ENCODE measurements at regions not wholly inside any gene's neighbourhood (a gene's known extent, or its start where the extent isn't known, plus 50 kb on each side); places are given as distances from the start of the nearest gene placed in this dataset.

DNA sequence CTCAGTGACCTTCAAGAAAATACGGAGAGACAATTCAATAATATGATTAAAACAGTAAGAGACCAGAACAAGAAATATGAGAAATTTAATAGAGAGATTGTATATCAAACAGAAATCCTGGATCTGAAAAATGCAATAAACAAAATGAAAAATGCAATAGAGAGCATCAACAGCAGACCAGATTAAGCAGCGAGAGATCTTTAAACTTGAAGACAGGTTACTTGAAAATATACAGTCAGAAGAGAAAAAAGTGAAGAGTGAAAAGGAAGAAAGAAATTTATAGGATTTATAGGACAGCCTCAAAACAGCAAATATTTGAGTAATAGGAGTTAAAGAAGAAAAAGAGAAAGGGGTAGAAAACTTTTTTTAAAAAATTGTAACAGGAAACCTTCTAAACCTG, 813.9 kb upstream of the GRM7 start:
- H3K4me3 ChIP-seq (ENCODE audit: insufficient read depth, low read depth, low read length) = no peak overlapping the region
- H3K9me3 ChIP-seq (ENCODE audit: insufficient read depth, low read depth, low read length) = peaks cover 3% of the 10 kb centered on the region
- DNase-seq (ENCODE audit: low read depth) (no peak), FAIRE-seq (no peak)
- Mint-ChIP-seq H3K4me3 (ENCODE audit: unreplicated experiment) (no peak overlapping the region), H3K27me3 (ENCODE audit: low read depth, unreplicated experiment) (no peaks in the 10 kb centered on the region), H3K4me1 (ENCODE audit: low read depth, unreplicated experiment) (no peaks in the 10 kb centered on the region), H3K36me3 (ENCODE audit: low read depth, unreplicated experiment) (no peaks in the 10 kb centered on the region), H3K9me3 (ENCODE audit: unreplicated experiment) (peaks cover 16% of the 10 kb centered on the region), H3K27ac (ENCODE audit: unreplicated experiment) (no peak overlapping the region)
- TF ChIP-seq, protein P1, sequence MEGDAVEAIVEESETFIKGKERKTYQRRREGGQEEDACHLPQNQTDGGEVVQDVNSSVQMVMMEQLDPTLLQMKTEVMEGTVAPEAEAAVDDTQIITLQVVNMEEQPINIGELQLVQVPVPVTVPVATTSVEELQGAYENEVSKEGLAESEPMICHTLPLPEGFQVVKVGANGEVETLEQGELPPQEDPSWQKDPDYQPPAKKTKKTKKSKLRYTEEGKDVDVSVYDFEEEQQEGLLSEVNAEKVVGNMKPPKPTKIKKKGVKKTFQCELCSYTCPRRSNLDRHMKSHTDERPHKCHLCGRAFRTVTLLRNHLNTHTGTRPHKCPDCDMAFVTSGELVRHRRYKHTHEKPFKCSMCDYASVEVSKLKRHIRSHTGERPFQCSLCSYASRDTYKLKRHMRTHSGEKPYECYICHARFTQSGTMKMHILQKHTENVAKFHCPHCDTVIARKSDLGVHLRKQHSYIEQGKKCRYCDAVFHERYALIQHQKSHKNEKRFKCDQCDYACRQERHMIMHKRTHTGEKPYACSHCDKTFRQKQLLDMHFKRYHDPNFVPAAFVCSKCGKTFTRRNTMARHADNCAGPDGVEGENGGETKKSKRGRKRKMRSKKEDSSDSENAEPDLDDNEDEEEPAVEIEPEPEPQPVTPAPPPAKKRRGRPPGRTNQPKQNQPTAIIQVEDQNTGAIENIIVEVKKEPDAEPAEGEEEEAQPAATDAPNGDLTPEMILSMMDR (IDR thresholded peaks at IDR 0.05; ENCODE audit: insufficient read depth, low read depth, low read length) = no peak
- no peak for TF ChIP-seq EZH2 (IDR thresholded peaks at IDR 0.05; ENCODE audit: insufficient read depth, low read length)
- no peak overlapping the region for H3K9ac ChIP-seq (ENCODE audit: low read length)
- H3K4me1 ChIP-seq (ENCODE audit: insufficient read depth, low read length) = no peaks in the 10 kb centered on the region
- H3K79me2 ChIP-seq (ENCODE audit: insufficient read depth, low read length) = no peaks in the 10 kb centered on the region
- no peak overlapping the region for H3K4me2 ChIP-seq (ENCODE audit: low read length)
- H3K27ac ChIP-seq (ENCODE audit: low read depth, low read length) = no peak overlapping the region
- no peak overlapping the region for H2AFZ ChIP-seq (ENCODE audit: low read depth, low read length)
- no peaks in the 10 kb centered on the region for H3K36me3 ChIP-seq (ENCODE audit: insufficient read depth, low read length)
- no peaks in the 10 kb centered on the region for H3K27me3 ChIP-seq (ENCODE audit: insufficient read depth, low read length)
- no peaks in the 10 kb centered on the region for H4K20me1 ChIP-seq (ENCODE audit: insufficient read depth, low read length)

DNA sequence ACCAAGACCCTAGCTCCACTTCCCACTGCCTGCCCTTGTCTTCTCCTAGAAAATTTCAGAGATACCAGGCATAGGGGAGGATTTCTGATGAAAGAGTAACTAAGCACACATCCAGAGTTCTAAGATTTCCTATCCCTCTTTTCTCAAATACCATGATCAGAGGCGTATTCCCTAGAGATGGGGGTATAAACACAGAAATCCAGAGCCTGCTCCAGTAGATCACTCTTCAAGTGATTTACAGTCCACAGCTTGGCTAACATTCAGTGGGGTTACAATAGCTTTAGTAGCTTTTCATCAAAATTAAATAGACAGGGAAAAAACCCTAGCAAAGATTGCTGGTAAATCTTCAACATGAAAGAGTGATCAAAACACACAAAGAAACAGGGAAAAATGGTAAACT, 800.7 kb upstream of the GRM7 start:
- no peaks in the 10 kb centered on the region for H3K4me1 ChIP-seq (ENCODE audit: insufficient read depth, low read length)
- H3K4me3 ChIP-seq (ENCODE audit: insufficient read depth, low read depth, low read length) = no peak overlapping the region
- H3K9ac ChIP-seq (ENCODE audit: low read length) = no peak overlapping the region
- FAIRE-seq = no peak
- no peak overlapping the region for H3K4me2 ChIP-seq (ENCODE audit: low read length)
- no peak overlapping the region for H3K27ac ChIP-seq (ENCODE audit: low read depth, low read length)
- H3K27me3 ChIP-seq (ENCODE audit: insufficient read depth, low read length) = no peaks in the 10 kb centered on the region
- no peak for DNase-seq (ENCODE audit: low read depth)
- no peaks in the 10 kb centered on the region for H3K36me3 ChIP-seq (ENCODE audit: insufficient read depth, low read length)
- H3K4me1 Mint-ChIP-seq (ENCODE audit: low read depth, unreplicated experiment) = no peaks in the 10 kb centered on the region
- H3K9me3 ChIP-seq (ENCODE audit: insufficient read depth, low read depth, low read length) = no peaks in the 10 kb centered on the region
- H3K27me3 Mint-ChIP-seq (ENCODE audit: low read depth, unreplicated experiment) = no peaks in the 10 kb centered on the region
- no peaks in the 10 kb centered on the region for H3K79me2 ChIP-seq (ENCODE audit: insufficient read depth, low read length)
- TF ChIP-seq, protein P1 (IDR thresholded peaks at IDR 0.05; ENCODE audit: insufficient read depth, low read depth, low read length) = no peak
- no peak for TF ChIP-seq EZH2 (IDR thresholded peaks at IDR 0.05; ENCODE audit: insufficient read depth, low read length)
- no peaks in the 10 kb centered on the region for H3K36me3 Mint-ChIP-seq (ENCODE audit: low read depth, unreplicated experiment)
- H3K9me3 Mint-ChIP-seq (ENCODE audit: unreplicated experiment) = no peaks in the 10 kb centered on the region
- no peak overlapping the region for H2AFZ ChIP-seq (ENCODE audit: low read depth, low read length)
- H4K20me1 ChIP-seq (ENCODE audit: insufficient read depth, low read length) = no peaks in the 10 kb centered on the region
- H3K27ac Mint-ChIP-seq (ENCODE audit: unreplicated experiment) = no peak overlapping the region
- H3K4me3 Mint-ChIP-seq (ENCODE audit: unreplicated experiment) = no peak overlapping the region

DNA sequence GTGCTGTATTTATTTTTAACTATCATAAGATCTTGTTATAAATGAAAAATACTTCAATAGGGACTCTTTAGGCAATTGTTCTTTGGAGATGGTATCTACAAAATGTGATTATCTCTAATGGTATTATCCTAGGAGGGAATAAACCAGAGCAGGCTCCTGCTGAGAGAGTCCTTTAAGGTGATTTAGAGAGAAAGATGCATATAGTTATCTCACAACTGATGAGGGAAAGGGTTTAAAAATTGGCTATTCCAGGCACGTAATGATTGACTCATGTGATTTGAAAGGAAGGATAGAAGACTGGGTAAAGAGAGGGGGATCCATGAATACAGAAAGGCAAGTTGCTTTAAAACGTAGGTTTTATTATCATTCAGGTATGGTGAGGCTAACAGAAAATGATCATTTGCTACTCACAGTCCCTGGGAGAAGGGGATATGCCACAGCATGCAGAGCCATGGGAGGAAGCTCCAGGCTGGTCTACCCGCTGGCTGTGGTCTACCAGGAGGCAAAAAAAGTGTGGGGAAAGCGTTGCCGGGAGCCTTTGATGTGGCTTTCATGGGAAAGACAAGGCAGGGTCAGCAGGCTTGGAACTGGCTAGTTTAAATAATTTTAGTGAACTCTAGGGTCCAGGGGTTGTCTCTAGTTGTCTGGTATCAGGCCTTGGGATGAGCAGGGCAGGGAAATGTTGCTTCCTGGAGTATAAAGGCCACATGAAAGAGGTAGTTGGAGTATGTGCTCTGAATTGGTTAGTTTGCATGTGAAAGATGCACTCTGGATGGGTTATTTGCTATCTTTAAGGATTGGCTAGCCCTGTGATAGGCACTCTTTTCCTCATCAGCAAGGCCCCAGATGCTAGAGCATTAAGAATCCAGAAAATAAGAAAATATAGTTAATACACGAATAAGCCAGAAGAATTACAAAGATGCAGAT, 798.4 kb upstream of the GRM7 start:
- Mint-ChIP-seq H3K27me3 (ENCODE audit: low read depth, unreplicated experiment) (no peaks in the 10 kb centered on the region), H3K36me3 (ENCODE audit: low read depth, unreplicated experiment) (no peaks in the 10 kb centered on the region), H3K9me3 (ENCODE audit: unreplicated experiment) (no peaks in the 10 kb centered on the region), H3K27ac (ENCODE audit: unreplicated experiment) (no peak overlapping the region), H3K4me3 (ENCODE audit: unreplicated experiment) (no peak overlapping the region), H3K4me1 (ENCODE audit: low read depth, unreplicated experiment) (no peaks in the 10 kb centered on the region)
- no peak for FAIRE-seq
- Histone ChIP-seq H3K9me3 (ENCODE audit: insufficient read depth, low read depth, low read length) (no peaks in the 10 kb centered on the region), H4K20me1 (ENCODE audit: insufficient read depth, low read length) (no peaks in the 10 kb centered on the region), H3K4me2 (ENCODE audit: low read length) (no peak overlapping the region), H3K4me3 (ENCODE audit: insufficient read depth, low read depth, low read length) (no peak overlapping the region), H3K9ac (ENCODE audit: low read length) (no peak overlapping the region), H3K36me3 (ENCODE audit: insufficient read depth, low read length) (no peaks in the 10 kb centered on the region), H3K4me1 (ENCODE audit: insufficient read depth, low read length) (no peaks in the 10 kb centered on the region), H2AFZ (ENCODE audit: low read depth, low read length) (no peak overlapping the region), H3K27me3 (ENCODE audit: insufficient read depth, low read length) (no peaks in the 10 kb centered on the region), H3K79me2 (ENCODE audit: insufficient read depth, low read length) (no peaks in the 10 kb centered on the region), H3K27ac (ENCODE audit: low read depth, low read length) (no peak overlapping the region)
- TF ChIP-seq, protein P1 (IDR thresholded peaks at IDR 0.05; ENCODE audit: insufficient read depth, low read depth, low read length) = no peak
- no peak for TF ChIP-seq EZH2 (IDR thresholded peaks at IDR 0.05; ENCODE audit: insufficient read depth, low read length)
- no peak for DNase-seq (ENCODE audit: low read depth)
